K562 (cell line): ENCODE measurements at regions not wholly inside any gene's neighbourhood (a gene's known extent, or its start where the extent isn't known, plus 50 kb on each side); places are given as distances from the start of the nearest gene placed in this dataset.

ENCODE experiments used
- CTCFL ChIP-seq: IDR thresholded peaks from 2 replicates; pipeline ENCODE4 v1.6.1; 2011; ENCODE audit warnings: borderline replicate concordance, low read depth, mild to moderate bottlenecking, moderate library complexity, low read length; ENCODE audit not compliant: insufficient read depth, poor library complexity, severe bottlenecking
- NR2F6 ChIP-seq: fragments of 450-650 bp; formaldehyde crosslinking; IDR thresholded peaks from 2 replicates; pipeline ENCODE4 v1.4.0; 2020; ENCODE audit warnings: mild to moderate bottlenecking
- PHB2 ChIP-seq: fragments of 450-650 bp; IDR thresholded peaks from 2 replicates; pipeline ENCODE4 v1.6.1; 2017; ENCODE audit warnings: low read depth
- PHF8 ChIP-seq: fragments of 200-600 bp; sonication (generic); IDR thresholded peaks from 2 replicates; pipeline ENCODE4 v1.6.1; 2012; ENCODE audit warnings: mixed run types, mild to moderate bottlenecking, inconsistent platforms, low read length, moderate library complexity, borderline replicate concordance
- POLR2A ChIP-seq: fragments of 450-650 bp; conservative IDR thresholded peaks from 2 replicates; pipeline ENCODE4 v1.6.1; 2016
- RFX5 ChIP-seq: IDR thresholded peaks from 2 replicates; pipeline ENCODE4 v1.6.1; 2011; ENCODE audit warnings: low read depth, mild to moderate bottlenecking, improper control_type of control experiment, low read length
- RNF2 ChIP-seq: sonication (generic); IDR thresholded peaks from 2 replicates; pipeline ENCODE4 v1.6.1; 2016
- TCF3 ChIP-seq: sonication (generic); formaldehyde crosslinking; IDR thresholded peaks from 2 replicates; pipeline ENCODE4 v1.4.0; 2020; ENCODE audit warnings: mild to moderate bottlenecking, missing genetic modification reagents
- ZNF253 ChIP-seq: fragments of 250-450 bp; sonication (Bioruptor Pico); conservative IDR thresholded peaks from 2 replicates; pipeline ENCODE4 v1.6.1; 2021; ENCODE audit warnings: mild to moderate bottlenecking
- ZNF311 ChIP-seq: fragments of 250-450 bp; sonication (Bioruptor Pico); IDR thresholded peaks from 2 replicates; pipeline ENCODE4 v1.4.0; 2020; ENCODE audit warnings: mild to moderate bottlenecking, moderate library complexity
- TF ChIP-seq, protein P1 (sequence below), 2 experiments: IDR thresholded peaks; 2 replicates each; pipeline ENCODE4 v1.6.1; 2011; ENCODE audit warnings: borderline replicate concordance in 1 of 2, control low read depth in 1 of 2, low read depth in 1 of 2, low read length in 1 of 2, mild to moderate bottlenecking in 1 of 2, mixed read lengths in 1 of 2, moderate library complexity in 1 of 2; ENCODE audit not compliant: insufficient read depth in 1 of 2, insufficient read length in 1 of 2, poor library complexity in 1 of 2, severe bottlenecking in 1 of 2; ENCODE audit errors: extremely low read depth in 1 of 2
- TF ChIP-seq, protein P2 (sequence below): IDR thresholded peaks from 2 replicates; pipeline ENCODE4 v1.6.1; 2014; ENCODE audit warnings: antibody characterized with exemption

DNA sequence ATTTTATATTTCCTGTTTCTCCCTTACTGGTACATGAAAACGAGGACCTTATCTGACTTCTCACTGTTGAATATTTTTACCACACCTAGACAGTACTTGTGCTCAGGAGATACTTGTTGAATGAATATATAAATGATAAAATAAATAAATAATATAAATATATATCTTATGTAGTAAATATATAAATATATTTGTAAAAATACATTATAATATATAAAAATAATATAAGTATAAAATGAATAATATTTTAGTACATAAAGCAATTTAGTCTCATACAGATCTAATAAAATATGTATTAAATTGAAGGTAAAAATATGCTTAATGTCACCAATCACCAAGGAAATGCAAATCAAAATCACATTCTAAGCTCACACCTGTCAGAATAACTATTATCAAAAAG, 360.6 kb downstream of the EFNA5 start:
- TF ChIP-seq, protein P1, sequence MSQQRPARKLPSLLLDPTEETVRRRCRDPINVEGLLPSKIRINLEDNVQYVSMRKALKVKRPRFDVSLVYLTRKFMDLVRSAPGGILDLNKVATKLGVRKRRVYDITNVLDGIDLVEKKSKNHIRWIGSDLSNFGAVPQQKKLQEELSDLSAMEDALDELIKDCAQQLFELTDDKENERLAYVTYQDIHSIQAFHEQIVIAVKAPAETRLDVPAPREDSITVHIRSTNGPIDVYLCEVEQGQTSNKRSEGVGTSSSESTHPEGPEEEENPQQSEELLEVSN (IDR thresholded peaks at IDR 0.05; ENCODE audit: borderline replicate concordance in 1 of 2, extremely low read depth in 1 of 2, insufficient read depth in 1 of 2, insufficient read length in 1 of 2, low read depth in 1 of 2, low read length in 1 of 2, poor library complexity in 1 of 2, severe bottlenecking in 1 of 2): no peak
- TF ChIP-seq ZNF253 (CRISPR knock-in tag) (no peak), RNF2 (no peak), ZNF311 (CRISPR knock-in tag) (no peak), POLR2A (no peak), NR2F6 (no peak), RFX5 (no peak), CTCFL (no peak), PHF8 (no peak), PHB2 (no peak), TCF3 (no peak)
- TF ChIP-seq, protein P2, sequence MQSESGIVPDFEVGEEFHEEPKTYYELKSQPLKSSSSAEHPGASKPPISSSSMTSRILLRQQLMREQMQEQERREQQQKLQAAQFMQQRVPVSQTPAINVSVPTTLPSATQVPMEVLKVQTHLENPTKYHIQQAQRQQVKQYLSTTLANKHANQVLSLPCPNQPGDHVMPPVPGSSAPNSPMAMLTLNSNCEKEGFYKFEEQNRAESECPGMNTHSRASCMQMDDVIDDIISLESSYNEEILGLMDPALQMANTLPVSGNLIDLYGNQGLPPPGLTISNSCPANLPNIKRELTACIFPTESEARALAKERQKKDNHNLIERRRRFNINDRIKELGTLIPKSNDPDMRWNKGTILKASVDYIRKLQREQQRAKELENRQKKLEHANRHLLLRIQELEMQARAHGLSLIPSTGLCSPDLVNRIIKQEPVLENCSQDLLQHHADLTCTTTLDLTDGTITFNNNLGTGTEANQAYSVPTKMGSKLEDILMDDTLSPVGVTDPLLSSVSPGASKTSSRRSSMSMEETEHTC: no peak
